GM18873 (cell line): ENCODE measurements at regions not wholly inside any gene's neighbourhood (a gene's known extent, or its start where the extent isn't known, plus 50 kb on each side); places are given as distances from the start of the nearest gene placed in this dataset.
"Not testable (repeated sequence)": the region's sequence is repeated elsewhere in the genome, so short reads cannot be mapped to it uniquely, and the experiment has no call there.

Experiments
- ATAC-seq: cut with Tn5 transposase; IDR thresholded peaks from one replicate; pipeline ENCODE4 v1.9.1; 2021; ENCODE audit warnings: mild to moderate bottlenecking, moderate library complexity, moderate number of reproducible peaks; ENCODE audit not compliant: unreplicated experiment, low FRiP score

DNA sequence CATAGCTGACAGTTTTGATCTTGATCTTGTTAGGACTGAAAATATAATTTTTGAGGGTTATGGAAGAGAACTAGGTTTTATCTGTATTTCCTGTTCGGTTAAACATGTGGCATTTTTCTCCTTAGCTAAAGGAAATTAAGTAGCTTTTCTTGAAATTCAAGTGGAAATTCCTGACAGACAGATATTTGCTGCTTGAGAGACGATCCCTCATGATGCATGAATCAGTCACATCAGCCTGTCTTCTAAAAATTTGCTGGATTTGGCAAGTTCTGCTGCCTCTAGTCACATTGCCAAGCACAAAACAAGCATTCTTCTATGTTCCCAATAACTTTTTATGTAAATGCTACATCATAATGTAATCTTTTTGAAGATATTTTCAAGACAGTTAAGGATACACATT, 201.8 kb upstream of the ATP5MC3 start:
- no peak for ATAC-seq

- no peak for ATAC-seq
Observed at GRCh38 chr2:175373729-175374128, 192.2 kb upstream of the ATP5MC3 start.

- ATAC-seq = no peak
Observed at GRCh38 chr2:175372704-175373701, 191.5 kb upstream of the ATP5MC3 start.

DNA sequence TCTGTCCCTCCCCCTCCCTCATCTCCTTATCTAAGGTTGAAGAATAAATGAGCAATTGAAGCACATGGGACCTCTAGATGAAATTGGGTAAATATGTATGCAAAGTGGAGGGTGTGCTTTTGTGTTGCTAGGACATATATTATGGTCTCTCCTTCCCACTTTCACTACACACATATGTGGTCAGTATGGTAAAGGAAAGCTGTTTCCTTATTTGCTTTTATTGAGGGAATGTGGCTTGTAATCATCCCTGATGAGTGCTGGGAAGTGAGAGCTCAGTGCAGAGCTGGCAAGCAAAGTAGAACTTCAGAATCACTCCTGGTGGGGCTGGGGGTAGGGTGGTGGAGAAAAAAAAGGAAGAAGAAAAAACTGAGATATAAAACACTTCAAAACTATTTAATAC, 189.9 kb upstream of the ATP5MC3 start:
- no peak for ATAC-seq

DNA sequence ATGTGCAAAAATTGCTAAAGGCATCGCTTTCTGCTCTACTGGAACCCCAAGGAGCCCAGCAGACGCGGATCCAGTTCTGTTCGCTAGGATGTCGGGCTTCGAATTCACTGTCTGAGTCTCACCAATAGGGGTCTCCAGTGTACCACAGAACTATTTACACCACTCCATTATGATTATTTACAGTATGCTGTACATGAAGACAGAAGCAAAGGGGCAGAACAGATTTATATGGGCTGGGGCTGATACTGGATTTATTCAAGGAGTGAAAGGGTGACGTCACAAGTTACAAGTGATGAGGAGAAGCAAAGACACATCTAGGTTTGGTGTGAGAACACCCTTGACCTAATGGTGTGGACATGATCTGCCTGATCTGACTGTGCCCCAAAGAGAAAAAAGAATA, 185.3 kb upstream of the ATP5MC3 start:
- ATAC-seq = no peak

DNA sequence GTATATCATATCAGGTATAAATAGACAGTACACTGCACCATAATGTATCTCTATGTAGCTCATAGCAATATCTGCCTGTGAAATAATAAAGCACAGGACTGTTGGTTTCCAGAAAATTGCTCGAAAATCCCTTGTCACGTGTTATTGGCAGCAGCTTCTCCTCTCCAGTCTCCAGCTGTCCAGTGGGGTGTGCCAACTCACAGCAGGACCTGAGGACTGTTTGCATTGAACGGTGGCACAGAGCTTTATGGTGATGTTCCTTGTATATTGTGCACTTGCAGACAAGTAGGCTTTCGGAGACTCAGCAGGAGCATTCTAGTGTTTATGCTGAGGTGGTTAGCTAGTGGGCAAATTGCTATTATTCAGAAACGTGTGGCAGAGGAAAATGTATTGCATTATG, 182.2 kb upstream of the ATP5MC3 start:
- ATAC-seq = no peak

GRCh38 chr2:175362331-175362730, 180.8 kb upstream of the ATP5MC3 start:
- no peak for ATAC-seq

DNA sequence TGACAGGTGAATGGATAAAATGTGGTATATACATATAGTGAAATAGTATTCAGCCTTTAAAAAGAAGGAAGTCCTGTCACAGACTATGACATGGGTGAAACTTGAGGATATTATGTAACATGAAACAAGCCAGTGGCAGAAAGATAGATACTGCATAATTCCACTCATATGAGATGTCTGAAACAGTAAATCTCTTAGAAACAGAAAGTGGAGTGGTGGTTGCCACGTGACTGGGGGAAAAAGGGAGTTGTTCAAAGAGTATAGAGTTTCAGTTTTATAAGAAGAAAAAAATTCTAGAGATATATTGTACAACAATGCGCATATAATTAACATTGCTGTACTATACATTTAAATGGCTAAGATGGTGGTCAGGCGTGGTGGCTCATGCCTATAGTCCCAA, 178.2 kb upstream of the ATP5MC3 start:
- no peak for ATAC-seq

DNA sequence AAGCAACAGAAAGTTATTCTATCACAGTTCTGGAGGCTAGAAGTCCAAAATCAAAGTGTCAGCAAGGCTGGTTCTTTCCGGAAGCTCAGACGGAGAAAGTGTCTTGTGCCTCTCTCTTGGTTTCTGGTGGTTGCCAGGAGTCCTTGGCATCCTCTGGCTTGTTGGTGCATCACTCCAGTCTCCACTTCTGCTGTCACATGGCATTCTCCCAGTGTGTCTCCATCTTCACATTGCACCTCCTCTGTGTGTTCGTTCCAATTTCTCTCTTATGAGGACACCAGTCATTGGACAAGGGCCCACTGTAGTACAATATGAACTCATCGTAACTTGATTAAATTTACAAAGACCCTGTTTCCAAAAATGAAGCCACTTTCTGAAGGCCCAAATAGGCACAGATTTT, 175.4 kb upstream of the ATP5MC3 start:
- ATAC-seq = no peak

- no peak for ATAC-seq
Observed at GRCh38 chr2:175355246-175355645, 173.7 kb upstream of the ATP5MC3 start.

- ATAC-seq = no peak
Observed at GRCh38 chr2:175353275-175353674, 171.8 kb upstream of the ATP5MC3 start.

- no peak for ATAC-seq
Observed at GRCh38 chr2:175351512-175351911, 170.0 kb upstream of the ATP5MC3 start.

DNA sequence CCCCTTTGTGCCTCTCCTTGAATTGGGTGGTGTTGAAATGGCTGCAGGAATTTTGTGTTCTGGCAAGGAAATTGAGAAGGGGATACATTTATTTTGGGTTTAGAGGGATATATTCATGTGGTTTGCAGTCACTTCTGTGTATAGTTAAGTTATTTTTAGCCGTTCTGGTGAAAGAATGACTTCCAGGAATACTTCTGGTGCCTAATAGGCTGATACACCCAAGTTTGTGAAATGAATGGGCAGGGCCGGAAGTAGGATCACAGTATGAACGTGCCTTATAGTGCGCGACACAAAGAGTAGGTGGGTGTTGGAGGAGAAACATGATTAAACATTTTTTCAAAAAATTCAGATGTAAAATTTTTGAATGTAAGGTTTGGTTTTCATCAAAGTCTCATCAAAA, 168.6 kb upstream of the ATP5MC3 start:
- no peak for ATAC-seq

DNA sequence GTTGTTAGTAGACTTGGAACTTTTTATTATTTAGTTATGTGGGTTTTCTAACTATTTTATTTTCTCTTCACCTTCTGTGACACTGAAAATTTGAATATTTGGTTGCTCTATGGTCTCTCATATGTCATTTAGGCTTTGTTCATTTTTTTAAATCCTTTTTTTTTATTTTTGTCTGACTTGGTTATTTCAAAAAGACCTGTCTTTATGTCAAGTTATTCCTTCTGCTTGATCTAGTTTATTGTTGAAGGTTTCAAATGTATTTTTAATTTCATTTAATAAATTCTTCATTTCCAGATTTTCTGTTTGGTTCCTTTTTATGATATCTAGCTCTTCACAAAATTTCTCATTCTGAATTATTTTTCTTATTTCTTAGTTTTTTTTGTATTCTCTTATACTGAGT, 160.6 kb upstream of the ATP5MC3 start:
- ATAC-seq = no peak

DNA sequence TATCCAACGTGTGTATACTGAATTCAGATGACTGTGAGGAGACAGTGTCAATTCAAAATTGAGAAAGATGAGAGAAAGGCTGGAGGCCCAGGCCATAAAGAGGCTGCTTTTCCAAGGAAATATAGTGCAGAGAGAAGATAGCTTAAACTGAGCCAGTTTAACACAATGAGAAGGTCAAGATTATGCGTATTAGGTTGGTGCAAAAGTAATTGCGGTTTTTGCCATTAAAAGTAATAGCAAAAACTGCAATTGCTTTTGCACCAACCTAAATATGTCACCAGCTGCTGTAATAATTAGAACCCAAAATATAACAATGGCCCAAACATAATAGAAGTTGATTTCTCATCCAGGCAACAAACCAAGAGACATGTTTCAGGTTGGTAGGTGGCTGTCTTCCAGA, 148.7 kb upstream of the ATP5MC3 start:
- no peak for ATAC-seq

DNA sequence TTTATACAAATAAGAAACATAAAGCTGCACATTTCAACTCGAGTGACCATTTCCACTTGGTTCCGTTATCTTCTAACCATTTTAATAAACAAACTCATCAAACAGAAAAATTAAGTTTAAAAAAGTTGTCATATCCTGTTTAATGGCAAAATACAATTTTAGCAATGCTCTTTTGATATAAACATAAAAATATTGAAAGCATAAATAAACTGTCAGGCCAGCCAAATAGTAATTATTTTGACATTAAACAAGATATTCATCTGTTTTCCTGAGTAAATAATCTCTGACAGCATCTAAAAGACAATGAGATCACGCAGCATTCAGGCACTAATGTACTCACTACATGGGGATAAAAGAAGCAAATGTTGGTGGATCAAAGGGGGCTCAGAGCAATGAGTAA, 145.3 kb upstream of the ATP5MC3 start:
- no peak for ATAC-seq

- not testable (repeated sequence) for ATAC-seq
Observed at GRCh38 chr2:175326164-175326563, 144.7 kb upstream of the ATP5MC3 start.

GRCh38 chr2:175323162-175323561, 141.7 kb upstream of the ATP5MC3 start:
- no peak for ATAC-seq

DNA sequence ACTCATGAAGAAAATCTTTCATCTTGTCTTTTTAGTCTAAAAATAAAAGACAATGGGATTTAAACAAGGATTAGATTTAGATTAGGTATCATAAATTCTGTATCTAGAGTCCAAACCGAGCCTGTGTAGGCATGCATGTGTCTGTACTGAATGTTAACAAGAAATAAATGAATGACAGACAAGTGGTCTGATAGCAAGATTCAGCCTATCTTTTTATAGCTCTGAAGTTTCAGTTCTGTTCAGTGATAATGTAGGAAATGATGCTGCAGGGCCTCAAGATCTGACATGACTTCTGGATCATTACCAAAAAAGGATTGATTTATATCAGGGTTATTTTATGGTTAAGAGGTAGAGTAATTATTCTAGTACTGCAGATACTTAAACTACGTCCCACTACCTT, 137.0 kb upstream of the ATP5MC3 start:
- no peak for ATAC-seq

GRCh38 chr2:175317751-175318150, 136.2 kb upstream of the ATP5MC3 start:
- no peak for ATAC-seq

GRCh38 chr2:175312137-175312536, 130.6 kb upstream of the ATP5MC3 start:
- ATAC-seq = no peak

GRCh38 chr2:175310813-175311504, 129.4 kb upstream of the ATP5MC3 start:
- no peak for ATAC-seq
